NB4 (cell line): ENCODE measurements at regions not wholly inside any gene's neighbourhood (a gene's known extent, or its start where the extent isn't known, plus 50 kb on each side); places are given as distances from the start of the nearest gene placed in this dataset.

Source experiments
- POLR2A ChIP-seq: IDR thresholded peaks from 2 replicates; pipeline ENCODE4 v1.6.1; 2011; ENCODE audit warnings: mild to moderate bottlenecking; ENCODE audit not compliant: insufficient read length; ENCODE audit errors: extremely low read depth
- TF ChIP-seq, protein P1 (sequence below): IDR thresholded peaks from one replicate; pipeline ENCODE4 v1.5.1; 2012; ENCODE audit warnings: low read depth, low read length

DNA sequence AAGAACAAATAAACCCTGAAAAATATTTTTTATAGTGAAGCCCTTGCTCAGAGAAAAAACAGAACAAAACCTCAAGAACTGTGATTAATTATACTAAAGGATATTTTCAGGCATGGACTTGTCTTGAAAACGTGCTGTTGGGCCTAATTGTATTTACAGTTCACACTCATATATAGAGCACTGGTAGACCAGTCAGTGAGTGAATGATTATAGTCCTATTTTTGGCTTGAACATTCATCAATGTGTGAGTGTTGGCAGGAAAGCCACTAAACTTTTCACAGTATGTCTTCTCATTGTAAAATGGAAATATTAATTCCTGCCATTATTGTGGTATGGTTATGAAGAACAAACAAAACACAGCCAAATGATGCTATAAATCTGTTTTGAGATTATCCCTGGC is 462.8 kb downstream of the KCNA4 start:
- TF ChIP-seq, protein P1, sequence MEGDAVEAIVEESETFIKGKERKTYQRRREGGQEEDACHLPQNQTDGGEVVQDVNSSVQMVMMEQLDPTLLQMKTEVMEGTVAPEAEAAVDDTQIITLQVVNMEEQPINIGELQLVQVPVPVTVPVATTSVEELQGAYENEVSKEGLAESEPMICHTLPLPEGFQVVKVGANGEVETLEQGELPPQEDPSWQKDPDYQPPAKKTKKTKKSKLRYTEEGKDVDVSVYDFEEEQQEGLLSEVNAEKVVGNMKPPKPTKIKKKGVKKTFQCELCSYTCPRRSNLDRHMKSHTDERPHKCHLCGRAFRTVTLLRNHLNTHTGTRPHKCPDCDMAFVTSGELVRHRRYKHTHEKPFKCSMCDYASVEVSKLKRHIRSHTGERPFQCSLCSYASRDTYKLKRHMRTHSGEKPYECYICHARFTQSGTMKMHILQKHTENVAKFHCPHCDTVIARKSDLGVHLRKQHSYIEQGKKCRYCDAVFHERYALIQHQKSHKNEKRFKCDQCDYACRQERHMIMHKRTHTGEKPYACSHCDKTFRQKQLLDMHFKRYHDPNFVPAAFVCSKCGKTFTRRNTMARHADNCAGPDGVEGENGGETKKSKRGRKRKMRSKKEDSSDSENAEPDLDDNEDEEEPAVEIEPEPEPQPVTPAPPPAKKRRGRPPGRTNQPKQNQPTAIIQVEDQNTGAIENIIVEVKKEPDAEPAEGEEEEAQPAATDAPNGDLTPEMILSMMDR: no peak
- no peak for TF ChIP-seq POLR2A
